ENCODE measurements at regions not wholly inside any gene's neighbourhood (a gene's known extent, or its start where the extent isn't known, plus 50 kb on each side); places are given as distances from the start of the nearest gene placed in this dataset.

GRCh38 chr7:81467964-81468363 lies 301.9 kb downstream of the HGF start:
- no peak overlapping the region for H3K4me3 ChIP-seq
- TF ChIP-seq POLR2AphosphoS5 (IDR thresholded peaks at IDR 0.05) (no peak), POLR2A (IDR thresholded peaks at IDR 0.05) (no peak), CTCF (IDR thresholded peaks at IDR 0.05) (no peak), EP300 (IDR thresholded peaks at IDR 0.05) (no peak)
- H3K4me1 ChIP-seq, result peaks cover 0 to 9% (median 3%) of the 10 kb centered on the region in 4 donors
- no peaks in the 10 kb centered on the region for H3K36me3 ChIP-seq
- no peaks in the 10 kb centered on the region for H3K9me3 ChIP-seq
- H3K27ac ChIP-seq, result no peak overlapping the region
- WGBS, 2 donors, result 20 to 71% methylated on average over 4 of the region's 4 CpGs
- no peaks in the 10 kb centered on the region for H3K27me3 ChIP-seq
- DNase-seq, result no peak
- intact Hi-C loops (cut with DNase I), result no loop called here

GRCh38 chr7:81462672-81463071 lies 307.2 kb downstream of the HGF start:
- no peak for TF ChIP-seq POLR2A (IDR thresholded peaks at IDR 0.05)
- TF ChIP-seq CTCF (IDR thresholded peaks at IDR 0.05), result no peak
- TF ChIP-seq EP300 (IDR thresholded peaks at IDR 0.05), result no peak
- no peak for TF ChIP-seq POLR2AphosphoS5 (IDR thresholded peaks at IDR 0.05)
- DNase-seq, result no peak
- Histone ChIP-seq H3K36me3 (no peaks in the 10 kb centered on the region), H3K4me3 (no peak overlapping the region), H3K4me1 (no peaks in the 10 kb centered on the region), H3K27ac (no peak overlapping the region), H3K27me3 (no peaks in the 10 kb centered on the region), H3K9me3 (no peaks in the 10 kb centered on the region)
- WGBS, 2 donors, result 73 to 76% methylated on average over 1 of the region's 1 CpG
- intact Hi-C loops (cut with DNase I), result no loop called here

- WGBS, 2 donors, result 14 to 15% methylated on average over 1 of the region's 1 CpG
- TF ChIP-seq POLR2A (IDR thresholded peaks at IDR 0.05), result no peak
- no peak for TF ChIP-seq POLR2AphosphoS5 (IDR thresholded peaks at IDR 0.05)
- no peak for TF ChIP-seq EP300 (IDR thresholded peaks at IDR 0.05)
- no peak for TF ChIP-seq CTCF (IDR thresholded peaks at IDR 0.05)
- no peaks in the 10 kb centered on the region for H3K9me3 ChIP-seq
- H3K4me1 ChIP-seq, result no peaks in the 10 kb centered on the region
- H3K27me3 ChIP-seq, result no peaks in the 10 kb centered on the region
- intact Hi-C loops (cut with DNase I), result no loop called here
- H3K27ac ChIP-seq, result no peak overlapping the region
- no peak for DNase-seq
- H3K36me3 ChIP-seq, result no peaks in the 10 kb centered on the region
- H3K4me3 ChIP-seq, result no peak overlapping the region
Observed at GRCh38 chr7:81460250-81461045, 309.4 kb downstream of the HGF start.

- Histone ChIP-seq H3K27ac (no peak overlapping the region), H3K27me3 (no peaks in the 10 kb centered on the region), H3K36me3 (no peaks in the 10 kb centered on the region), H3K4me1 (no peaks in the 10 kb centered on the region), H3K4me3 (no peak overlapping the region), H3K9me3 (no peaks in the 10 kb centered on the region)
- intact Hi-C loops (cut with DNase I), result no loop called here
- TF ChIP-seq CTCF (IDR thresholded peaks at IDR 0.05), result no peak
- TF ChIP-seq POLR2AphosphoS5 (IDR thresholded peaks at IDR 0.05), result no peak
- no peak for TF ChIP-seq EP300 (IDR thresholded peaks at IDR 0.05)
- TF ChIP-seq POLR2A (IDR thresholded peaks at IDR 0.05), result no peak
- DNase-seq, result no peak
- 95 to 96% methylated on average over 2 of the region's 2 CpGs for WGBS, 2 donors
Observed at GRCh38 chr7:81459485-81459884, 310.4 kb downstream of the HGF start.

All from sigmoid colon (tissue), 6 donors.